ENCODE measurements at regions not wholly inside any gene's neighbourhood (a gene's known extent, or its start where the extent isn't known, plus 50 kb on each side); places are given as distances from the start of the nearest gene placed in this dataset.

DNA sequence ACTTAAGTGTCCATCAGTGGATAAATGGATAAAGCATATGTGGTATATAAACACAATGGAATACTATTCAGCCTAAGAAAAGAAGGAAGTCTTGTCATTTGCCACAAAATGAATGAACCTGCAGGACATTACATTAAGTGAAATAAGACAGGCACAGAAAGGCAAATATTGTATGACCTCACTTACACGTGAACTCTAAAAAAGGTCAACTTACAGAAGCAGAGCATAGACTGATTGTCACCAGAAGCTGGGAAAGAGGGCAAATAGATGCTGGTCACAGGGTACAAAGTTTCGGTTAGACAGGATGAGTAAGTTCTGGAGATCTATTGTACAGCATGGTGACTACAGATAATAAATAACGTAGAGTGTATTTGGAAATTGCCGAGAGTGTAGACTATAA is 247.7 kb downstream of the RAB28 start:
- Histone ChIP-seq H3K4me3 (ENCODE audit: extremely low read depth in 1 of 4, insufficient read depth in 2 of 4, low read depth in 3 of 4, low read length in 4 of 4) (no peak overlapping the region), H3K36me3 (ENCODE audit: control insufficient read depth in 2 of 4, insufficient read depth in 4 of 4, low read length in 3 of 4) (no peaks in the 10 kb centered on the region), H3K23me2 (ENCODE audit: low read depth, low read length) (no peaks in the 10 kb centered on the region), H2BK120ac (replicated peaks; ENCODE audit: low read depth, low read length) (no peak overlapping the region), H2BK12ac (ENCODE audit: low read depth, low read length) (no peak overlapping the region), H3K79me2 (ENCODE audit: control insufficient read depth in 1 of 2, insufficient read depth in 2 of 2, low read length in 2 of 2) (no peaks in the 10 kb centered on the region), H3K4ac (replicated peaks; ENCODE audit: insufficient read length, low read depth, low read length) (no peak overlapping the region), H3K9ac (replicated peaks in 1 of 4; ENCODE audit: extremely low read depth in 1 of 4, low read depth in 3 of 4, low read length in 3 of 4) (no peak overlapping the region), H3K18ac (ENCODE audit: extremely low read depth, low read length) (no peak overlapping the region), H3K79me1 (ENCODE audit: low read depth, low read length) (no peaks in the 10 kb centered on the region), H3K27me3 (replicated peaks in 1 of 4; ENCODE audit: control insufficient read depth in 3 of 4, extremely low read depth in 1 of 4, insufficient read depth in 3 of 4, low read length in 3 of 4) (no peaks in the 10 kb centered on the region), H3K14ac (ENCODE audit: insufficient read length) (no peak overlapping the region), H3K56ac (replicated peaks; ENCODE audit: insufficient read length, low read depth, low read length) (no peak overlapping the region), H2AFZ (ENCODE audit: low read length) (no peak overlapping the region), H4K5ac (ENCODE audit: insufficient read length, low read depth, low read length) (no peak overlapping the region), H3K4me2 (ENCODE audit: insufficient read depth in 1 of 2, low read depth in 2 of 2, low read length in 2 of 2) (no peak overlapping the region), H2BK15ac (ENCODE audit: low read length) (no peak overlapping the region), H3K4me1 (replicated peaks in 1 of 4; ENCODE audit: control insufficient read depth in 3 of 4, insufficient read depth in 4 of 4, low read length in 3 of 4) (no peaks in the 10 kb centered on the region), H4K8ac (ENCODE audit: extremely low read depth, insufficient read depth, low read length) (no peak overlapping the region), H3K23ac (ENCODE audit: insufficient read length) (no peak overlapping the region), H3K27ac (ENCODE audit: low read depth, low read length) (no peak overlapping the region), H2BK20ac (ENCODE audit: low read length) (no peak overlapping the region), H4K91ac (replicated peaks; ENCODE audit: insufficient read length, low read length) (no peak overlapping the region), H2BK5ac (ENCODE audit: low read depth, low read length) (no peak overlapping the region), H4K20me1 (replicated peaks in 1 of 2; ENCODE audit: control insufficient read depth in 1 of 2, insufficient read depth in 2 of 2, low read length in 2 of 2) (no peaks in the 10 kb centered on the region), H2AK5ac (ENCODE audit: low read depth, low read length) (no peak overlapping the region), H3K9me3 (ENCODE audit: insufficient read depth in 2 of 2, low read depth in 1 of 2, low read length in 1 of 2) (no peaks in the 10 kb centered on the region)
- ChIA-PET POLR2A (ENCODE audit: partially characterized antibody) (no interaction called here), CTCF (ENCODE audit: partially characterized antibody) (no interaction called here)
- DNase-seq (ENCODE audit: low read depth in 1 of 2, low spot score in 2 of 2), result no peak
- TF ChIP-seq SRF (IDR thresholded peaks at IDR 0.05; ENCODE audit: low read depth, low read length) (no peak), POLR2A (IDR thresholded peaks at IDR 0.05; ENCODE audit: control extremely low read depth in 1 of 2, low read depth in 2 of 2, low read length in 2 of 2) (no peak), ASH2L (IDR thresholded peaks at IDR 0.05; ENCODE audit: low read length) (no peak), CBX8 (IDR thresholded peaks at IDR 0.05; ENCODE audit: borderline replicate concordance, low read depth, low read length) (no peak), POLR2AphosphoS5 (IDR thresholded peaks at IDR 0.05; ENCODE audit: low read depth, low read length) (no peak), NRF1 (IDR thresholded peaks at IDR 0.05; ENCODE audit: low read depth, low read length) (no peak)
- FAIRE-seq, result no peak
- WGBS, 2 experiments (ENCODE audit: extremely low coverage in 1 of 2, insufficient coverage in 1 of 2, insufficient read length in 1 of 2, insufficient replicate concordance in 2 of 2, low coverage in 1 of 2, low lambda C conversion rate in 2 of 2, missing lambda C conversion rate in 1 of 2), result 89% methylated on average over 4 of the region's 4 CpGs; no CpG with 5 or more reads in 1 of the 2 experiments
